ENCODE measurements at regions not wholly inside any gene's neighbourhood (a gene's known extent, or its start where the extent isn't known, plus 50 kb on each side); places are given as distances from the start of the nearest gene placed in this dataset.

GRCh38 chr13:33518452-33518851 lies 232.9 kb upstream of the STARD13 start:
- no peak for DNase-seq

DNA sequence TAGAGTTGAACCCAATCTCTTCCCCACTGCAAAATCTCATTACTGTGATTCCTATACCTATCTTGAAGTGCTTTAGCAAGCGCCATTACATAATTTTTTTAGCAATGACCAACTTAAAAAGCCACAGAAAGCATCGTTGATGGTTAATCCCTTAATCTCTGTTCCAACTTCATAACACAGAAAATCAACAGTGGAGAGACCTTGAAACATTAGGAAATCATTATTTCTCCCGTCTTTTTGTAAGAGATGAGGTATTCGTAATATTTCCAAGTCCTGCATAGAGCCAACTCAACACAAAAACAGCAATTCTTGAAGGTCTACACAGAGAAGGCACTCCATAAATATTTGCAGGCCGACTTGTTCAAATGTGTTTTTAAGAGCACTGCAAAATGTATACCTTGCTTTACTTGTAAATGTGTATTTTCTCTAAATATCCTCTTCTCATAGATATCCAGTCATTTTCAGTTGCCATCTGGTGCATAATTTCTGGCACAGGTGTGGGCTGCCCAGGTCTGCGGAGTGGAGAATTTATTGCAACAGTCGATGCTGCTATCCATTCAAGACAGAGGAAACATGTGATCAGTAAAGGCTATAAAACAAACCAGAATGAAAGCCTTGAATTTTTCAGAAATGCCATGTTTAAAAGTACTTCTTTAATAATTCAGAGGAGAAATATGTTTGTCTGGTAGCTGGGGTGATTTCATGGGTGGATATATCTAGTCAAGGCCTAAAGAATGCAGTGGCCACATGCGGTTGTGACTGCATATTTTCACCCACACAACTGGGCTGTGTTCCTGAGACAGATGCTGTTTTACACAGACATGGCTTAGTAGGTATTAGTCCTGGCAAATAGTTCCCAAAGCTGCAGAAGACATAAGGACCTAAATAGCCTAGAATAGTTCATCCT lies 234.3 kb upstream of the STARD13 start:
- no peak for DNase-seq

- no peak for DNase-seq
Measured at GRCh38 chr13:33520468-33520839, 234.9 kb upstream of the STARD13 start.

- DNase-seq: no peak
Measured at GRCh38 chr13:33524086-33524485, 238.5 kb upstream of the STARD13 start.

- no peak for DNase-seq
Measured at GRCh38 chr13:33525763-33526162, 240.2 kb upstream of the STARD13 start.

DNA sequence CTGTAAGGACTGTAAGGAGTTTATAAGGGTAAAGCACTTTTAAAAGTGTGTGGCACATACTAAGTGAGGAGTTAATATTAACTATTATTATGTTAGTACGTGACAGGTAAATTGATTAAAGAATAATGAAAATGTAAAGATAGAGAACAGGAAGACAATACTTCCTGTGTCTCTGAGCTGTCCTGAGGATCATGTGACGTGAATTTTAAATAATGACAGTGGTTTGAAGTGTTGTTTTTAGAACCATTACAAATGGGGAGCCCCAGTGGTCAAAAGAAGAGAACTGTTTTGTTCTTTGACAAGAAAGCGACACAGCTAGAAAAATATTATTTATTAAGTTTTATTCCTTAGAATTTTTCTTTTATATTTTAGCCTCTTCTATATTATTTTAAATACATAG lies 241.2 kb upstream of the STARD13 start:
- no peak for DNase-seq

DNA sequence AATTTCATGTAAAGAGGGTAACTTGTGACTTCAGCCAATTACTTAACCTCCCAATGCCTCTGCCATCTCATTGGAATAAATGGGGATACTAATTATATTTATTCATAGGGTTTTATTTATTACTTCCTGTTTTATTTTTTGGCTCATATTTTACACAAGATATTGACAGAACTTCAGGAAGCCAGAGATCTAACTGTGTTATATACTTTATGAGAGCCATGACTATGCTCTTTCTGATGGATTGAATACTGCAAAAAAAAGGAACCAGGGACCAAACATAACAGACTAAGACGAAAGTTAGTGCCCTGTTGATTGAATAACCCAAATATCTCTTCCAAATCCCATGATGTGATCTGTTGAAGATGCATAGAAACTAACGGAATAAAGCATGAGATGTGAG lies 243.3 kb upstream of the STARD13 start:
- no peak for DNase-seq

DNA sequence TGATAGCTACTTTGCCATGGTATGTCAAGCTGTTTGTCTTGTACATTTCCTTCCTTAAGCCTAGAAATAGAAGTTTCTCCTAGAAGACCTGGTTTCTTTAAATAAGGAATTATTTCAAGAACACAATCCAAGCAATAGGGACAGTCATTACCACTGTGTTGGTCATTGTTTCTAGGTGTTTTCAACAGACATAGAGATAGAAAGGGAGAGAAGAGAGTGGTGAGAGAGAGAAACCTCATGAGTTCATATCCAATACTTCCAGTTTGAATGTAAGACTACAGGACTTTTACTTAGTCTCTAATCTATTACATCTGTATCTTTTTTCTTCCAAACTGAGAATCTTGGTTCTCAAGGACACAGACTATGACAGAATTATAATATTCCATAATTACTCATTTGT lies 245.9 kb upstream of the STARD13 start:
- no peak for DNase-seq

DNA sequence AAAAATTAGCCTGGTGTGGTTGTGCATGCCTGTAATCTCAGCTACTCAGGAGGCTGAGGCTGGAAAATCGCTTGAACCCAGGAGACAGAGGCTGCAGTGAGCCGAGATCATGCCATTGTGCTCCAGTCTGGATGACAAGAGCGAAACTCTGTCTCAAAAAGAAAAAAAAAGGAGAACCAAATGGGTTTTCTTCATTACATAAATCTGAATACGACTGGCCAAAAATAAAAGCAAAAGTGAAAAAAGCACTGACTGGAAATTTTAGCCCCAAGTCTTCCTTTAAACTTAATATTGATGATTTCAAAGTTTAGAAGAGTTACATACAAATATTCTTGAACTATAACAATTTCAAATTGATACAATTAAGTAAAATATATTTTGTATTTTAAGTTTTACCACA lies 249.5 kb upstream of the STARD13 start:
- DNase-seq: no peak

- DNase-seq: no peak
Measured at GRCh38 chr13:33536601-33537000, 251.0 kb upstream of the STARD13 start.

DNA sequence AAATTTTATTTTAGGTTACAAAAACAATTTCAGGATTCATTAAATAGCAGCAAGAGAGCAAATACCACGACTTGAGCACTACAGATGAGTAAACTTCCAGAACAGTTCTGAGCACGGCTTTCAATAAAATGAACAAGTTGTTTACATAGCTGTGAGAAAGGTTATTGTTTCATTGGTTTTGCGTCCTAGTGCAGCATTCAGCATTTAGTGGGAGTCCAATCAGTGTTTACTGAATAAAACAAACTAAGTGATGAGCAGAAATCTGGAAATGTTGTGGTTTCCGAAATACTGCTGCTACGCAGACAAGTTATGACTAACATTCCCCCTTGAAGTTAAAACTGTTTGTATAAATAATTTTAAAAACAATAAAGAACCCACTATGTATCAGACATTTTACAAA lies 251.5 kb upstream of the STARD13 start:
- DNase-seq: no peak

DNA sequence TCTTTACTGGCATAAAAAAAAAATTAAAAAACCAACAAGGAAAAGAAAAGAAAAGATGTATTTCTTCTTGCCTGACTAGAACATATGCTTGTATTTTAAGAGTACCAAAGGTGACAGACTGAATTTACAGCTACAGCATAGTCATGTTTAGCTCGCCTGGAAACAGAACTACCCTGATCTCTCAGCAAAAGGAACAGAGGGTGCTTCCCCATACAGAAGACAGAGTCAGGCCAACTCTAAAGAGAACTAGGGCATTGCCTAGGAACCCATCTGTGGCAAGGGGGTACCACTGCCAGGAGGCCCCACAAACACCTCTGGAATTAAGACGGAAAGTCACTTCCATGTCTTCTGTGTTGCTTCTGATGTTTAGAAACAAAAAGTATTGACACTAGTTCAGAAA lies 252.1 kb upstream of the STARD13 start:
- no peak for DNase-seq

DNA sequence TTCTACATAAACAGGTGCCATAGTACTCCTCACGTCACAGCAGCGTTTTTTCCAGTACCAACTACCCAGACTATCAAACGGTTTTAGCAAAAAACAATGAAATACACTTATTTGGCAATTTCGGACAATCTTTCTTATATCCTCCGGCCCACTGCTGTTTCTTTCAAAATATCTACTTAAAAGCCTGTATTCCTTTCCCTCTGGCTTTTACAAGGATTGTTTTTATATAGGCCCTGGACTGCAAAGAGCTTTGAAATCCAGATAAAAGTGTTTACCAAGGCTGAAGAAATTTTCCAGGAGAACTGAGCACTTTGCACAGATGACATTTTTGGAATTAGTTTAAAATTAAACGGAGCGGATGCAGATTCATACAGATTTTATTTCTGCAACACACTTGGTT lies 255.9 kb upstream of the STARD13 start:
- DNase-seq: no peak

GRCh38 chr13:33541962-33542308 lies 256.4 kb upstream of the STARD13 start:
- DNase-seq: no peak

GRCh38 chr13:33542309-33543088 lies 256.9 kb upstream of the STARD13 start:
- peak; percentile 98 for DNase-seq

- no peak for DNase-seq
Measured at GRCh38 chr13:33543089-33543459, 257.5 kb upstream of the STARD13 start.

GRCh38 chr13:33543631-33544265 lies 258.2 kb upstream of the STARD13 start:
- DNase-seq: peak; percentile 40

DNA sequence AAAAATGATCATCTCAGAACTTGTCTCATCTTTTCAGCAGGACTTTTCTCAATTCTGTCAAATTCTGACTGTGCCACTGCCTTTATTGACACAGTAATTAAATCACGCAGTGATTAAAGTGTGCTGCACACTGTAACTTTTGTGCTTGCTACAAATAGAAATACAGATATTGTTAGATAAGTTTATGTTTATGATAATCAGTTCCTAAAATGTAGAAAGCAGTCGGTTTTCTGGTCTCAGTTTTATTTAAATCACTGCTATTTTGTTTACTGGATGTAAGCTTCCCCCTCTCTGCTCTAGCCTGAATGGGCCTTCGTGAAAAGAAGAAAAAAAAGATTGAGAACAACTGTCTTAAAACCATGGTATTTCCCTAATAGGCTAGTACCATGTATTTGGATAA lies 258.8 kb upstream of the STARD13 start:
- DNase-seq: no peak

GRCh38 chr13:33545492-33545891 lies 259.9 kb upstream of the STARD13 start:
- DNase-seq: no peak

DNA sequence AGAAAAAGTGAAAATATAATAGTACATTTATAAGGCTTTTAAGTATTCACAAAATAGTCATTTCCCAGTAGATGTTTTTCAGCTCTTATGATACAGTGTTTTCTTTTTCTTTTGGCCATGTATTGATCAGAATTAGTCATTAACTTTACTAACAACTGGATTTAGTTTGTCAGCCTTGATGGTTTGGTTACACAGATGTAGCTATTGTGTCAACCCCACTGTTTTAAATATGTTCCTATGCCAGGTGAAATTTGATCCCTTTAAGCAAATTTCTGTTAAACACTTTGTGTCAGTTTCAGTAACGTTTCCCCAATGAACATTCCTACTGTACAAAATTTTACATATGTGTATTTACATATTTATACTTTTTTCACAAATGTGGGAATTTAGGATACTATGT lies 261.5 kb upstream of the STARD13 start:
- DNase-seq: no peak

DNA sequence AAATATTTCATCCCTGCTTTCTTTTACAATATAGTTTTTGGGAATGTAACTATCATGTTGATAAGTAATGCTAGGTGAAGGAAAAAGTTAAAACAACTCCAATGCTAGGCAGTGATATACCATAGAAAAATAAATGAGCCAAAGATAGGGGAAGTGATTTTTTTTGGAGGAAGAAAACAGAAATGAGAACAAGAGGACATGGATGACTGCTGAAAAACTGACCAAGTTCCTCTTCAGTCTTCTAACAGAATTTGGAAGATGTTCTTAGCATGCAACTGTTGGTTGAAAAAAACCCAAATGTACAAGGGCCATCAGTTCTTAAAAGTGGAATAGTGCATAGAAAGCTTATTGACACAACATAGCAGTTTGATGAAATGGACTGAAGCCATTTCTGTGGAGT lies 262.5 kb upstream of the STARD13 start:
- no peak for DNase-seq

- no peak for DNase-seq
Measured at GRCh38 chr13:33550276-33550675, 264.7 kb upstream of the STARD13 start.

GRCh38 chr13:33550885-33551284 lies 265.3 kb upstream of the STARD13 start:
- no peak for DNase-seq
